ENCODE measurements at regions not wholly inside any gene's neighbourhood (a gene's known extent, or its start where the extent isn't known, plus 50 kb on each side); places are given as distances from the start of the nearest gene placed in this dataset.

- no peak for ATAC-seq
Measured at GRCh38 chr11:131137046-131137445, 220.8 kb upstream of the SNX19 start.

GRCh38 chr11:131138731-131139130 lies 222.5 kb upstream of the SNX19 start:
- Histone ChIP-seq H3K4me1 (no peaks in the 10 kb centered on the region), H3K27me3 (no peaks in the 10 kb centered on the region)
- intact Hi-C loops (cut with DNase I): no loop called here

More at GRCh38 chr11:131137046-131137445, 220.8 kb upstream of the SNX19 start:
- Histone ChIP-seq H3K9me3 (no peaks in the 10 kb centered on the region), H3K27ac (no peak overlapping the region), H3K27me3 (no peaks in the 10 kb centered on the region), H3K36me3 (replicated peaks in 1 of 2; ENCODE audit: insufficient read depth in 1 of 2, low read depth in 2 of 2) (no peaks in the 10 kb centered on the region), H3K4me1 (no peaks in the 10 kb centered on the region), H3K4me3 (no peak overlapping the region)
- no peak for DNase-seq
- TF ChIP-seq CTCF (IDR thresholded peaks at IDR 0.05): no peak
- no peak for TF ChIP-seq POLR2A (IDR thresholded peaks at IDR 0.05)
- intact Hi-C loops (cut with DNase I): no loop called here
- WGBS, 2 donors: 58 to 62% methylated on average over 2 of the region's 2 CpGs

GRCh38 chr11:131145791-131146190 lies 224.6 kb upstream of the NTM start:
- H3K27ac ChIP-seq: no peak overlapping the region
- WGBS, 2 donors: 69% methylated on average over 5 of the region's 5 CpGs
- DNase-seq: no peak
- no peak for ATAC-seq
- no peak overlapping the region for H3K4me3 ChIP-seq
- TF ChIP-seq CTCF (IDR thresholded peaks at IDR 0.05) (no peak), POLR2A (IDR thresholded peaks at IDR 0.05) (no peak)
- no peaks in the 10 kb centered on the region for H3K27me3 ChIP-seq
- no peaks in the 10 kb centered on the region for H3K9me3 ChIP-seq
- intact Hi-C loops (cut with DNase I): no loop called here
- no peaks in the 10 kb centered on the region for H3K4me1 ChIP-seq
- no peaks in the 10 kb centered on the region for H3K36me3 ChIP-seq (replicated peaks in 1 of 2; ENCODE audit: insufficient read depth in 1 of 2, low read depth in 2 of 2)

More at GRCh38 chr11:131138731-131139130, 222.5 kb upstream of the SNX19 start:
- DNase-seq (no peak), ATAC-seq (no peak)
- Histone ChIP-seq H3K27ac (no peak overlapping the region), H3K36me3 (replicated peaks in 1 of 2; ENCODE audit: insufficient read depth in 1 of 2, low read depth in 2 of 2) (no peaks in the 10 kb centered on the region), H3K4me3 (no peak overlapping the region), H3K9me3 (no peaks in the 10 kb centered on the region)
- no peak for TF ChIP-seq POLR2A (IDR thresholded peaks at IDR 0.05)
- TF ChIP-seq CTCF (IDR thresholded peaks at IDR 0.05): no peak
- 16 to 24% methylated on average over 4 of the region's 4 CpGs for WGBS, 2 donors

GRCh38 chr11:131146827-131147490 lies 223.5 kb upstream of the NTM start:
- WGBS, 2 donors: 42 to 47% methylated on average over 5 of the region's 5 CpGs
- DNase-seq (no peak), ATAC-seq (no peak)
- Histone ChIP-seq H3K4me3 (no peak overlapping the region), H3K9me3 (no peaks in the 10 kb centered on the region), H3K4me1 (no peaks in the 10 kb centered on the region), H3K36me3 (replicated peaks in 1 of 2; ENCODE audit: insufficient read depth in 1 of 2, low read depth in 2 of 2) (no peaks in the 10 kb centered on the region), H3K27me3 (no peaks in the 10 kb centered on the region), H3K27ac (no peak overlapping the region)
- TF ChIP-seq POLR2A (IDR thresholded peaks at IDR 0.05) (no peak), CTCF (IDR thresholded peaks at IDR 0.05) (no peak)
- intact Hi-C loops (cut with DNase I): no loop called here

- H3K9me3 ChIP-seq: no peaks in the 10 kb centered on the region
- H3K36me3 ChIP-seq (replicated peaks in 1 of 2; ENCODE audit: insufficient read depth in 1 of 2, low read depth in 2 of 2): no peaks in the 10 kb centered on the region
- DNase-seq (no peak), ATAC-seq (no peak)
- intact Hi-C loops (cut with DNase I): no loop called here
- TF ChIP-seq POLR2A (IDR thresholded peaks at IDR 0.05) (no peak), CTCF (IDR thresholded peaks at IDR 0.05) (no peak)
- no peak overlapping the region for H3K4me3 ChIP-seq
- WGBS, 2 donors: 19 to 34% methylated on average over 7 of the region's 7 CpGs
- no peak overlapping the region for H3K27ac ChIP-seq
- H3K4me1 ChIP-seq: no peaks in the 10 kb centered on the region
- no peaks in the 10 kb centered on the region for H3K27me3 ChIP-seq
Measured at GRCh38 chr11:131154351-131154750, 216.1 kb upstream of the NTM start.
